NCI-H226 (cell line): ENCODE measurements at regions not wholly inside any gene's neighbourhood (a gene's known extent, or its start where the extent isn't known, plus 50 kb on each side); places are given as distances from the start of the nearest gene placed in this dataset.
"Not testable (repeated sequence)": the region's sequence is repeated elsewhere in the genome, so short reads cannot be mapped to it uniquely, and the experiment has no call there.

Experiments used
- DNase-seq: peaks from one replicate; pipeline ENCODE4 v3.0.0-alpha.2; 2015

- DNase-seq = no peak
These were observed 345.5 kb upstream of the POM121L12 start for GRCh38 chr7:52689912-52690311.

- DNase-seq = no peak
These were observed 350.1 kb upstream of the POM121L12 start for GRCh38 chr7:52685333-52685732.

GRCh38 chr7:52684388-52684787, 351.0 kb upstream of the POM121L12 start:
- no peak for DNase-seq

GRCh38 chr7:52682993-52683392, 352.4 kb upstream of the POM121L12 start:
- DNase-seq = no peak

- no peak for DNase-seq
These were observed 364.7 kb upstream of the POM121L12 start for GRCh38 chr7:52670608-52671225.

GRCh38 chr7:52669031-52669430, 366.4 kb upstream of the POM121L12 start:
- no peak for DNase-seq

GRCh38 chr7:52668435-52668834, 367.0 kb upstream of the POM121L12 start:
- DNase-seq = no peak

- DNase-seq = no peak
These were observed 376.3 kb upstream of the POM121L12 start for GRCh38 chr7:52659178-52659577.

GRCh38 chr7:52656098-52656497, 379.3 kb upstream of the POM121L12 start:
- no peak for DNase-seq

- DNase-seq = no peak
These were observed 382.8 kb upstream of the POM121L12 start for GRCh38 chr7:52652621-52653020.

- no peak for DNase-seq
These were observed 386.6 kb upstream of the POM121L12 start for GRCh38 chr7:52648872-52649271.

GRCh38 chr7:52647046-52647445, 388.4 kb upstream of the POM121L12 start:
- DNase-seq = no peak

- DNase-seq = no peak
These were observed 395.5 kb upstream of the POM121L12 start for GRCh38 chr7:52639981-52640380.

GRCh38 chr7:52639126-52639525, 396.3 kb upstream of the POM121L12 start:
- no peak for DNase-seq

- no peak for DNase-seq
These were observed 400.4 kb upstream of the POM121L12 start for GRCh38 chr7:52635021-52635420.

- no peak for DNase-seq
These were observed 414.6 kb upstream of the POM121L12 start for GRCh38 chr7:52620849-52621248.

- no peak for DNase-seq
These were observed 418.9 kb upstream of the POM121L12 start for GRCh38 chr7:52616552-52616951.

GRCh38 chr7:52615021-52615695, 420.3 kb upstream of the POM121L12 start:
- DNase-seq = no peak

- no peak for DNase-seq
These were observed 425.9 kb upstream of the POM121L12 start for GRCh38 chr7:52609511-52609910.

- no peak for DNase-seq
These were observed 442.7 kb upstream of the POM121L12 start for GRCh38 chr7:52592698-52593097.

GRCh38 chr7:52586704-52587103, 448.7 kb upstream of the POM121L12 start:
- DNase-seq = no peak

- no peak for DNase-seq
These were observed 451.4 kb upstream of the POM121L12 start for GRCh38 chr7:52584041-52584440.

GRCh38 chr7:52573141-52573540, 462.3 kb upstream of the POM121L12 start:
- not testable (repeated sequence) for DNase-seq

GRCh38 chr7:52571026-52571425, 464.4 kb upstream of the POM121L12 start:
- DNase-seq = no peak

GRCh38 chr7:52569151-52569550, 466.3 kb upstream of the POM121L12 start:
- DNase-seq = no peak
